Mesodermal cell (in vitro differentiated cells): ENCODE measurements at regions not wholly inside any gene's neighbourhood (a gene's known extent, or its start where the extent isn't known, plus 50 kb on each side); places are given as distances from the start of the nearest gene placed in this dataset.
"Not testable (repeated sequence)": the region's sequence is repeated elsewhere in the genome, so short reads cannot be mapped to it uniquely, and the experiment has no call there.

Experiments
- H3K27ac ChIP-seq: 2 replicates; pipeline ENCODE4 v1.7.0; 2013; ENCODE audit warnings: mild to moderate bottlenecking, low read depth, low read length, moderate library complexity; ENCODE audit not compliant: severe bottlenecking
- H3K36me3 ChIP-seq: 2 replicates; pipeline ENCODE4 v1.7.1; 2013; ENCODE audit warnings: mild to moderate bottlenecking, low read length, moderate library complexity; ENCODE audit not compliant: control insufficient read depth, insufficient read depth
- H3K4me1 ChIP-seq: one replicate; pipeline ENCODE4 v1.7.1; 2013; ENCODE audit warnings: mild to moderate bottlenecking, low read length; ENCODE audit not compliant: insufficient read depth, control insufficient read depth, poor library complexity, severe bottlenecking
- H3K4me3 ChIP-seq: 2 replicates; pipeline ENCODE4 v1.7.0; 2013; ENCODE audit warnings: low read length, control low read depth, mild to moderate bottlenecking; ENCODE audit not compliant: insufficient read depth, poor library complexity, severe bottlenecking; ENCODE audit errors: extremely low read depth
- H3K9me3 ChIP-seq: 2 replicates; pipeline ENCODE4 v1.7.1; 2013; ENCODE audit warnings: mild to moderate bottlenecking, low read length, moderate library complexity; ENCODE audit not compliant: control insufficient read depth
- WGBS, 2 experiments: methylation state at CpG; one replicate each; pipeline ENCODE4 v1.1.5; 2013; ENCODE audit warnings: missing lambda C conversion rate in 2 of 2; ENCODE audit not compliant: insufficient coverage in 2 of 2; 5-methylcytosine and 5-hydroxymethylcytosine counted together

DNA sequence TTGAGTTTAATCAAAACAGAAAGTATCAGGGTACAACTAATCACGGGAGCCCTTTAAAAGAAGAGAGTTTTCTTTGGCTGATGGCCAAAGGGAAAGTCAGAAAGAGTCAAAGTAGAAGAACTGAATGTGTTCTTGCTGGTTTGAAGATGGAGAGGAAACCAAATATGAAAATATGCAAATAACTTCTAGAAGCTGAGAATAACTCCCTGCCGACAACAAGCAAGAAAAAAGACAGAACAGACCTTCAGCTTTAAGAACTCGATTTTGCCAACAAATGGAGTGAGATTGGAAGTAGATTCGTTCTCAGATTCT, 903.8 kb downstream of the STIM2 start:
- Histone ChIP-seq H3K4me3 (no peak overlapping the region), H3K9me3 (no peaks in the 10 kb centered on the region), H3K36me3 (no peaks in the 10 kb centered on the region), H3K4me1 (no peaks in the 10 kb centered on the region), H3K27ac (no peak overlapping the region)
- WGBS, 2 experiments: 84 to 100% methylated on average over 1 to 4 of the region's 4 CpGs

DNA sequence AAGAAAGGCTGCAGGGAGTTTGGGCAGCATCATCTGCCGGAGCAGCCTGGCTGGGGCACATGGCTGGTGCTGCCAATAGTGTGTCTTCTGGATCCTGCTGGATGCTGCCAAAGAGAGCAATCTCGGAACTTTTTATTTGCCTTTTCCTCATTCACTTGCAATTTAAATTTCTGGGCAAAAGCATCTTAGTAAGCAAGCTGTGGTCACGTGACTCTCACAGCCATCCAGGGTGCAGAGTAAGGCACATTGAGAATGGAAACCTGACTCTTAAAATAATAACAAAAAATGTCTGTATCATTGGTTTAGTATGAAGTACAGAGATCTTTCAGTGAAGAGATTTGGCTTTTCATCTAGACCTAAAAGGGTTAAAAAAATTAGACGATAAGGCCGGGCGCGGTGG, 910.3 kb downstream of the STIM2 start:
- no peak overlapping the region for H3K27ac ChIP-seq
- no peaks in the 10 kb centered on the region for H3K4me1 ChIP-seq
- H3K9me3 ChIP-seq: no peaks in the 10 kb centered on the region
- no peaks in the 10 kb centered on the region for H3K36me3 ChIP-seq
- no peak overlapping the region for H3K4me3 ChIP-seq
- 93 to 97% methylated on average over 3 to 5 of the region's 7 CpGs for WGBS, 2 experiments

GRCh38 chr4:27775156-27775555, 914.5 kb downstream of the STIM2 start:
- no peak overlapping the region for H3K4me3 ChIP-seq
- no peak overlapping the region for H3K27ac ChIP-seq
- no peaks in the 10 kb centered on the region for H3K4me1 ChIP-seq
- H3K9me3 ChIP-seq: no peaks in the 10 kb centered on the region
- no peaks in the 10 kb centered on the region for H3K36me3 ChIP-seq
- 75 to 79% methylated on average over 3 of the region's 3 CpGs for WGBS, 2 experiments

DNA sequence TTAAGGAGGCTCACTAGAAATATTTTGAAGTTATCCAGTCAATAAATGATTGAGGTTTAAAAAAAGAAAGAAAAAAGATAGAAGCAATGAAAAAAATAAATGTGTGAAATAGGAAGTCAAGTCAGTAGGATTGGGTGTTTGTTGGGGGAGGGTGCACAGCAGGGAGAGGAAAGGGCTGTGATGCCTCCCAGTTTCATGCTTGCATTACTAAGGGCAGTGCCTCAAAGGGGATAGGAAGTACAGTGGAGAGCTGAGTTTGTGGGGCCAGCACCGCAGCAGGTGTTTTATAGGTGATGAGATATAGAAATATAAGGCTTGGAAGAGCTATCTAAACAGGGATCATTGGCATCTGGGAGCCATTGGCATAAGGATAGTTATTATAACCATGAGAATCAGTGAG, 919.2 kb downstream of the STIM2 start:
- Histone ChIP-seq H3K36me3 (no peaks in the 10 kb centered on the region), H3K9me3 (no peaks in the 10 kb centered on the region)

GRCh38 chr4:27787195-27787594, 926.6 kb downstream of the STIM2 start:
- Histone ChIP-seq H3K4me3 (no peak overlapping the region), H3K4me1 (peaks cover 7% of the 10 kb centered on the region), H3K36me3 (no peaks in the 10 kb centered on the region), H3K9me3 (no peaks in the 10 kb centered on the region), H3K27ac (no peak overlapping the region)
- WGBS, 2 experiments: no CpG with 5 or more reads among the region's 2 CpGs

More for the DNA sequence above, 919.2 kb downstream of the STIM2 start:
- no peak overlapping the region for H3K4me3 ChIP-seq
- H3K27ac ChIP-seq: no peak overlapping the region
- WGBS, 2 experiments: 79 to 80% methylated on average over 1 of the region's 1 CpG
- H3K4me1 ChIP-seq: no peaks in the 10 kb centered on the region

DNA sequence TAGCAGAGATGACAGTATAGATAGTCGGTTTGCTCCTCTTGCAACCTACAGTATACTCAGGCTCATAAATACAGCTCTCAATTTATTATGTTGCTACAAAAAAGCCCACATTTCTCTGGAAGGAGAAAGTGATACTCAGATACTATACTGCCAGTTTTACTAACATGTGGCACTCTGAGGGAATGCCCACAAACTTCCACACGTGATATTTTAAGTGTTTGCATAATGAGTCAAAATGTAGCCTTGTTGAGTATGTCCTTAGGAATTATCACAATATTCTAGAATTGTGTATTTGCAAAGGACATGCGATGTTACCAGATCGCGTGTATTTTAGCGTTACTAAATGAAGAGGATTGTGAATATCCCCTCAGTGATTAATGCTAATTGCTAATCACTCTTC, 929.1 kb downstream of the STIM2 start:
- Histone ChIP-seq H3K36me3 (no peaks in the 10 kb centered on the region), H3K27ac (no peak overlapping the region), H3K4me1 (peaks cover 7% of the 10 kb centered on the region), H3K4me3 (no peak overlapping the region), H3K9me3 (no peaks in the 10 kb centered on the region)
- WGBS, 2 experiments: no CpG with 5 or more reads among the region's 6 CpGs

DNA sequence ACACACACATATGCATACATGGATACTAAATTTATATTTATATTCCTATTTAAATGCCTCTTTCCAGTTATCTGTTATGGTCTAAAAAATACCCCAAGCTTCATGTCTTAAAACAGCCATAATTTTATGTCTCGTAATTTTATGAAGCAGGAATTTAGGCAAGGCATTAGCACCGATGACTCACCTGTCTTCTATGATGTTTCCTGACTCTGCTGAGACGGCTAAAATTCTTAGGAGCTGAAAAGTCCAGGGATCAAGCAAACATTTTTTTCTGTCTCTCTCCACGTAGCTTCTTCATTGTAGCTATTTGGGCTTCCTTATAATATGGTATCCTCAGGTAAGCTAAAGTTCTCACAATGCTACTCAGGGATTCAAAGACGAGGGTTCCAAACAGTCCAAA, 930.3 kb downstream of the STIM2 start:
- peaks cover 7% of the 10 kb centered on the region for H3K4me1 ChIP-seq
- H3K9me3 ChIP-seq: no peaks in the 10 kb centered on the region
- H3K36me3 ChIP-seq: no peaks in the 10 kb centered on the region
- WGBS, 2 experiments: 86 to 95% methylated on average over 4 to 5 of the region's 5 CpGs
- H3K4me3 ChIP-seq: no peak overlapping the region
- H3K27ac ChIP-seq: no peak overlapping the region

DNA sequence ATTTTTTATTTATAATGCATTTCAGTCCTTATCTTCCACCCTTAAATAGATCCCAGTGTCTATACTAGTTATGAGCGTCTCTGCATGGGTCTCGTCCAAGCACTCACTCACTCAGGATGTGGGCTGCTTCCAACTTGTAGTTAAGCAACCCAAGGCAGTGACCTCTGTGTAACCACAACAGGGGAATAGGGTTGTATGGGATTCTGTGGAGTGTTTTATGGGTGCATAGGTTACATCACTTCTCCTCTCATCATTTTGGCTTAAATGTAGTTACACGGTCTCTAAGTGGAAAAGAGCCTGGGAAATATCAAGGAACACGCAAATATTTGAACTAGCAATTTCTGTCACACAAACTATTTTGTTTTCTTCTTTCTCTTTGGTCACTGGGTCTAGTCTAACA, 931.0 kb downstream of the STIM2 start:
- H3K4me3 ChIP-seq: no peak overlapping the region
- H3K27ac ChIP-seq: no peak overlapping the region
- H3K9me3 ChIP-seq: no peaks in the 10 kb centered on the region
- H3K4me1 ChIP-seq: peaks cover 7% of the 10 kb centered on the region
- no peaks in the 10 kb centered on the region for H3K36me3 ChIP-seq
- WGBS, 2 experiments: 90 to 100% methylated on average over 2 of the region's 4 CpGs

- H3K36me3 ChIP-seq: no peaks in the 10 kb centered on the region
- no peak overlapping the region for H3K4me3 ChIP-seq
- no peak overlapping the region for H3K27ac ChIP-seq
- no peaks in the 10 kb centered on the region for H3K4me1 ChIP-seq
- 88 to 94% methylated on average over 2 of the region's 3 CpGs for WGBS, 2 experiments
- H3K9me3 ChIP-seq: no peaks in the 10 kb centered on the region
These were observed 946.6 kb downstream of the STIM2 start for GRCh38 chr4:27807207-27807606.

GRCh38 chr4:27811948-27812347, 951.3 kb downstream of the STIM2 start:
- Histone ChIP-seq H3K4me3 (no peak overlapping the region), H3K36me3 (no peaks in the 10 kb centered on the region), H3K27ac (no peak overlapping the region), H3K4me1 (no peaks in the 10 kb centered on the region), H3K9me3 (no peaks in the 10 kb centered on the region)
- WGBS, 2 experiments: 85 to 88% methylated on average over 2 to 3 of the region's 3 CpGs

GRCh38 chr4:27813226-27813625, 952.6 kb downstream of the STIM2 start:
- 83 to 100% methylated on average over 1 to 2 of the region's 6 CpGs for WGBS, 2 experiments
- not testable (repeated sequence) for H3K4me1 ChIP-seq, H3K36me3 ChIP-seq, H3K9me3 ChIP-seq, H3K27ac ChIP-seq, H3K4me3 ChIP-seq
